SK-MEL-5 (cell line): ENCODE measurements at regions not wholly inside any gene's neighbourhood (a gene's known extent, or its start where the extent isn't known, plus 50 kb on each side); places are given as distances from the start of the nearest gene placed in this dataset.

Experiments used
- DNase-seq: peaks from one replicate; pipeline ENCODE4 v3.0.0-alpha.2; 2016; ENCODE audit warnings: low read depth, low spot score
- in situ Hi-C: cut with HindIII; loops from 2 replicates; pipeline ENCODE4 v1.10.0; 2016; ENCODE audit warnings: low sequenced_read_pairs, high pct_unique_total_duplicates, low pct_unique_long_range_greater_than_20kb

GRCh38 chr2:191543708-191544107 lies 134.2 kb upstream of the NABP1 start:
- DNase-seq: no peak
- in situ Hi-C loops: loop anchor here (25.0 kb wide), 1 partner anchor 381 kb away; the partner anchor contains the start of gene STAT4

- in situ Hi-C loops: loop anchor here (25.0 kb wide), 1 partner anchor 382 kb away; the partner anchor contains the start of gene STAT4
- DNase-seq: no peak
Measured at GRCh38 chr2:191544461-191545062, 133.4 kb upstream of the NABP1 start.

- in situ Hi-C loops: loop anchor here (25.0 kb wide), 1 partner anchor 383 kb away; the partner anchor contains the start of gene STAT4
- DNase-seq: no peak
Measured at GRCh38 chr2:191545361-191545760, 132.6 kb upstream of the NABP1 start.

GRCh38 chr2:191552066-191552465 lies 125.9 kb upstream of the NABP1 start:
- no peak for DNase-seq
- in situ Hi-C loops: no loop called here

GRCh38 chr2:191554240-191554639 lies 123.7 kb upstream of the NABP1 start:
- peak; percentile 32 for DNase-seq
- in situ Hi-C loops: no loop called here

- in situ Hi-C loops: no loop called here
- peak; percentile 91 for DNase-seq
Measured at GRCh38 chr2:191555092-191555742, 122.7 kb upstream of the NABP1 start.

GRCh38 chr2:191556463-191556862 lies 121.5 kb upstream of the NABP1 start:
- in situ Hi-C loops: no loop called here
- DNase-seq: no peak

- in situ Hi-C loops: no loop called here
Measured at GRCh38 chr2:191557841-191558240, 120.1 kb upstream of the NABP1 start.

GRCh38 chr2:191559569-191559968 lies 118.4 kb upstream of the NABP1 start:
- DNase-seq: no peak
- in situ Hi-C loops: no loop called here

More at GRCh38 chr2:191557841-191558240, 120.1 kb upstream of the NABP1 start:
- DNase-seq: no peak

- no peak for DNase-seq
- in situ Hi-C loops: no loop called here
Measured at GRCh38 chr2:191560411-191560980, 117.4 kb upstream of the NABP1 start.

GRCh38 chr2:191565120-191565519 lies 112.8 kb upstream of the NABP1 start:
- DNase-seq: no peak
- in situ Hi-C loops: no loop called here

- no peak for DNase-seq
- in situ Hi-C loops: no loop called here
Measured at GRCh38 chr2:191565647-191566198, 112.2 kb upstream of the NABP1 start.

GRCh38 chr2:191566344-191566743 lies 111.6 kb upstream of the NABP1 start:
- in situ Hi-C loops: no loop called here

GRCh38 chr2:191567206-191567605 lies 110.7 kb upstream of the NABP1 start:
- in situ Hi-C loops: no loop called here
- no peak for DNase-seq

More at GRCh38 chr2:191566344-191566743, 111.6 kb upstream of the NABP1 start:
- peak; percentile 80 for DNase-seq

GRCh38 chr2:191569025-191569424 lies 108.9 kb upstream of the NABP1 start:
- in situ Hi-C loops: no loop called here
- peak; percentile 26 for DNase-seq

- in situ Hi-C loops: no loop called here
- peak; percentile 70 for DNase-seq
Measured at GRCh38 chr2:191571163-191571769, 106.7 kb upstream of the NABP1 start.

- in situ Hi-C loops: no loop called here
- no peak for DNase-seq
Measured at GRCh38 chr2:191572319-191572718, 105.6 kb upstream of the NABP1 start.

GRCh38 chr2:191573216-191573615 lies 104.7 kb upstream of the NABP1 start:
- no peak for DNase-seq
- in situ Hi-C loops: no loop called here
